GM21390 (cell line): ENCODE measurements at regions not wholly inside any gene's neighbourhood (a gene's known extent, or its start where the extent isn't known, plus 50 kb on each side); places are given as distances from the start of the nearest gene placed in this dataset.

Experiments
- ATAC-seq: cut with Tn5 transposase; IDR thresholded peaks from one replicate; pipeline ENCODE4 v1.9.1; 2021; ENCODE audit not compliant: unreplicated experiment

DNA sequence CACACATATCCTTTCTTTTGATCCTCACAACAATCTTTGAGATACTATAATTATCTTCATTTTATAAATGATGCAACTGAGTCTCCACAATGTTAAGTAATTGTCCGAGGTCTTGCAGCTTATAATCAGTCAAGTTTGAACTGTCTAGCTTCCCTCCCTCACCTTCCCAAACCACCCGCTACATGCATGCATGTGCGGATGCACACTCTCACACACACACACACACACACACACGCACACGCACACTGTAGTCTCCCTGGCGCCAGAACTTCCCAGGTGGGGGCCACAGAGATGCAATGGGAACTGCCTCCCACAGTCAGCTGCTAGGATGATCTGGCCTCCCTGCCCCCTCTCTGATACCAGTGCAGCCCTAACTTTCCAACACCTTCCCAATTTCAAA is 501.3 kb downstream of the BUD13 start:
- no peak for ATAC-seq

DNA sequence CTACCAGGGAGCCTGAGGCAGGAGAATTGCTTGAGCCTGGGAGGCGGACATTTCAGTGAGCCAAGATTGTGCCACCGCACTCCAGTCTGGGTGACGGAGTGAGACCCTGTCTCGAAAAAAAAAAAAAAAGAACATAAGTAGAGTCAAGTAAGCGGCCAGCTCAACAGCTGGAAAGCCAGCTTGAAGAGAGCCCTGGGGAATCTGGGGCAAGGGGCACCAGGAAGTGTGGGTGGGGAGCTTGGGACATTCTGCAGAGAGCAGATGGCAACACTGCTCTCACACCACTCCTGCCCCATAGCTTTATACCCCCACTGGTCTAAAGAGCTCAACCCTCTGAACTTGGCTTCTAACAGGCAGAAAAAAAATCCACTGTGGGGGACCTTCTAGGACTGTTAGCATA is 505.6 kb downstream of the BUD13 start:
- ATAC-seq = no peak

DNA sequence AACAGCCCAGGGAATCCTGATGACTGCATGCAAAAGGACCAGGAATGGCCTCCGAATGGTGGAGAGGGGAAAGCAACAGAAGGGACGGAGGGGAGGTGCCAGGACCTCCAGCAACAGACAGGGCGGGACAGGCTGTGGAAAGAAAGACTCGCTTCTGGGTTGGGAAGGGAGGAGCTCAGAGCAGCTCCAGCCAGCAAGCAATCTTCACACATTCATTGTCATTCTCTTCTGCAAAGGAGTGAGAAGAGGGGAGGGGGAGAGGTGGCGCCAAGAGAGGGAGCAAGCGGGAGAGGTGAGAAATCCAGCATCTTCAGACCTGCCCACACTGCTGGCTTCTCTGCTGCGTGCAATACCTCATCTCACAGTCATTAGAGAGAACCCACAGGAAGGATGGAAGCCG is 509.0 kb downstream of the BUD13 start:
- no peak for ATAC-seq

DNA sequence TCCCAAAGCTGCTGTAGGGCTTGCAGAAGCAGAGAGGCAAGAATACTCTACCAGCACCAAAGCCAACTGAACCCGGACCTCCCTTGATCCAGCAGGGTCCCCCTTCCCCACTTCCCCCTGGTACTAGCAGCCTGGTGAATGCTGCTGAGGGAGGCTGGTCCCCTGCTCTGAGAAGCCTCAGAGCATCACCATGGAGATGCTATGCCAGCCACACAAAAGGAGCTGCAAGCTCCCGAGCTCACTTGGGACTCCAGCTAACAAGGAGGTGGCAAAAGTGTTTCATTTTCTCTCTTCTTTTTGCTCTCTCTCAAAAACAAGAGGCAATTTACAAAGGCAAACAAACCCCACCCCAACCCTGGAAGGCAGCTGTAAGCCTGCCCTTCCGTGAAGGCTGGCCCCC is 509.8 kb downstream of the BUD13 start:
- no peak for ATAC-seq

DNA sequence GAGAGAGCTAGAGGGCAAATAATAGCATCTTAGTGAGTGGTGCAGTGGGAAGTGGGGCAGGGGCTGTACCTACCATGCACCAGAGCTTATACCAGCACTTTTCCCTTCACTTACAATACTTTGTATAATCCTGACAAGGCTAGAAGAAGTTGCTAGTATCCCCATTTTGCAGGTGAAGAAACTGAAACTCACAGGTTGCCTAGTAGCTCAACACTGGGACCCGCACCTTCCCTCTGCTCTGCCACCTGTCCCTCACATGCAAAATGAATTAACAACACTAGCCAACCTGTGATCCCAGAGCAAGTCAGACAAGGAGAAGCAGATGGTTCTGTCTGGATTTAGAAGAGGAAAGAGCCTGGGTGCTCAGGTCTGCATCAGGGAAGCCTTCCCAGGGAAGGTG is 510.4 kb downstream of the BUD13 start:
- no peak for ATAC-seq

DNA sequence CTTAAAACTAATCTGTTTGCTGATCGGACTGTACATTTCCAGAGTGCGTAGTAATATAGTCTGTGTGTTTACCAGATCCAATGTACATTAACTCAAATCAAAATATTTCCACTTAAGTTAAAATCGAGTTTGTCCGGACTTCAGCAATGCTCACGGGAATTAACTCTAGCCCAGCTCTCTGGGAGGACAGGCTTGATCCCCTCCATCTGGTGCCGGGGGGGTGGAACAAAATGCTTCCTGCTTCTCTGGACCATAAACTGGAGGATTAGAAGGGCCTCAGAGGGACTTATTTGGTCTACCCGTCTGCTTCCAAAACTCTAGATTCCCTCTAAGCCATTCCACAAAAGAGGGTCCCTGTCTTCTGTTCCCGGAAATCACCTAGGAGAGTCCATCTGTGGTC is 511.2 kb downstream of the BUD13 start:
- no peak for ATAC-seq

DNA sequence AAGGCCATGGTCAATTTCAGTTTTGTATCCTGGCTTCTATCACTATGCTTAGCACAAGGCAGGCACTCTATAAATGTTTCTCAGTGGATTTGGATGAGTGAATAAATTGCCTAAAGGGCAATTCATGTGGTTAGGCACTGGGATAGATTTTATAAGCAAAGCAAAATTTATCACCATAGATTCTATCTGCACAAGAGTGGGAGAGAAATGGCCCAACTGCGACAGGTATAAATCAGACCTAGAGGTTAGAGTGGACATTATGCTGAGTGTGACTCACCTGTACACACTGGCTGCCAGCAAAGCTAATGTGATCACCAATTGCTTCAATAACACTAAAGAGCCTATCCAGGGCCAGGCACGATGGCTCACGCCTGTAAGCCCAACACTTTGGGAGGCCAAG is 514.0 kb downstream of the BUD13 start:
- ATAC-seq = no peak

DNA sequence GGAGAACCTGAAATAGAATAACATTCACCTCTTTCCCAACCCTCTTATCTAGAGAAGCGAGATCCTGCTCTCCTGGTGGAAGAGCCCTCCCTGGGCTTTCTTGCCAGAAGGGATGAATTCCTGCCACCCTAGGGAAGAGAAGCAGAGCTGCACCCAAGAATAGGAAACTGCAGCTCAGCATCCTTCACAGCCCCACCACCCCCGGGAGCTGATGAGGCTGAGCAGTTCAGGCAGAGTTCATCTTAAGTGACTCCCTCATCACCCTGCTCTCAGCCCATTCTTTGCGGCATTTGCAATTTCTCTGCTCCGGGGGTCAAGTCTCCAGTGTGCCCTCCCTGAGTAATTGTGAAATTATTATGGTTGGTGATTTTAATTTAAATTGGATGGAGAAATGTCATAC is 514.9 kb downstream of the BUD13 start:
- no peak for ATAC-seq

DNA sequence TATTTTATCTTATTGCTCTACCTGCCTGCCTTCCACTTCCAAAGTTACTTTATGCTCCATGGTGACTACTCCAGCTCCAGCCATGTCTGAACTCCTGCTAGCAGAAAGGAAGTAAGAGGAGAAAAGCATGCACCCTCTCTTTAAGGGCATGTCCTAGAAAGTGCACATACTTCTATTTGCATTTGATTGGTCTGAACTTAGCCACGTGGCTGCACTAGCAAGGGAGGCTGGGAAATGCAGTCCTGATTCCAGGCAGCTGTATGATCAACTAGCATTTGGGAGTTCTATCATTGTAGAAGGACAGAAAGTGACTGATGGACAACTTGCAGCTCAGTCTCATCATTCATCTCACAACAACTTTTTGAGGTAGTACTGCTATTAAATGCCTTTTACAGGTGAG is 515.7 kb downstream of the BUD13 start:
- ATAC-seq = peak; percentile 66

DNA sequence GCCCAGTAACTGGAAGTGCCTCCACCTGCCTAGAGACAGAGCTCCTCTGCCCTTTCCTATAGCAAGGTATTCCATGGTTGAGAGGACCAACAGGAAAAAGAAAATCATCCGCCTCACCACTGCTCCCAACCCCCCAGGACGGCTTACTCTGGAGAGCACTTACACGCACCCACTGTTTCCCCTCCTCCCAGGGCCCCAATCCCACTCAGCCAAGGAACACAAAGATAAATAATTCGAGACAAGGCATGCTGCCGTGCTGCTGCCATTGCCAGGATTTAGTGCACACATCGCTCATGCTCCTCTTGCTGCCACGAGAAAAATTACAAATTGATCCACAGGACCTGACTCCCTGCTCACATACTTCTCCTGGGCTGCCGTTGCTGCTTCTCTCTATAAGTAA is 516.6 kb downstream of the BUD13 start:
- ATAC-seq = no peak

DNA sequence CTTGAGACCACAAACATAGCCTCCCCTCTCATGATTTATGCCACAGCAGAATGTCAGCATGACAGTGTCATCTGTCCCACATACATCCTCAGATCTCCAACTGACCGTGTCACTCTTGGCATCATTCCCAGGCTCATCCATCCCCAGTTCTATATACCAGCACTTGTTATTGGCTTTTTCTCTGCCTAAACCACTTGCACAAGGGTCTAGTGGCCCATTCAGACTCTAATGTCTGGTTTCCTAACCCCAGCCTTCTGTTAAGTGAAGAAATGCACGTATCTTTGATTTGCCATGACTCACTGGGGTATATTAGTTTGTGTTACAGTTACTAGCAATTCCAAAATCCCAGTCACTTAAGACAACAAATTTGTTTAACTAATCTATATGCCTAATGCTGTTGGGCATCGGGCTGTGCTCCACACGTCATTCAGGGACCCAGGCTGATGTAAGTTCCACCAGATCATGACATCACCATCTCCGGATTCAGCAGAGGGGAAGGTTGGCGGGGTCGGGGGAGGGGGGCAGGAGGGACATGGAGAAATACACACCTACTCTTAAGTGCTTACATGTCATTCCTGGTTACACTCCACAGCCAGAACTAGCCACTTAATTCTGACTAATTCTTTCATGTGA is 517.4 kb downstream of the BUD13 start:
- ATAC-seq = no peak

DNA sequence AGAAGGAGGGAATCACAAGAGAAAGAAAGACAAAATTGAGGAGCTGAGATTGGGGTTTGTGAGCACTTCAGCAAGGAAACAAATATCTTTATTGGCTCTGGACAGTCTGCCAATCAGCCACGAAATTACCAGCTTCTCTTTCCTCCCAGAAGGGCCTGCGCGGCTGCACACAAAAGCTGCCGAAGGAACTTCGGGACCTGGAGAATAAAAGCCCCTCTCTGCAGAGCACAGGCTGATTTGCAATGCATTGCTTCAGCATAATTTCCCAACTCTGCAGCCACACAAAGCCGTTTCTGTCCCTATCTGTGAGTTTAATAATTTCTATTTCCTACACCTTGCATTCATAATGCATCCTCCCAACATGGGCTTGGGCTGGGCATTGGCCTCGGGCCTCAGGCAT is 522.6 kb downstream of the BUD13 start:
- no peak for ATAC-seq

DNA sequence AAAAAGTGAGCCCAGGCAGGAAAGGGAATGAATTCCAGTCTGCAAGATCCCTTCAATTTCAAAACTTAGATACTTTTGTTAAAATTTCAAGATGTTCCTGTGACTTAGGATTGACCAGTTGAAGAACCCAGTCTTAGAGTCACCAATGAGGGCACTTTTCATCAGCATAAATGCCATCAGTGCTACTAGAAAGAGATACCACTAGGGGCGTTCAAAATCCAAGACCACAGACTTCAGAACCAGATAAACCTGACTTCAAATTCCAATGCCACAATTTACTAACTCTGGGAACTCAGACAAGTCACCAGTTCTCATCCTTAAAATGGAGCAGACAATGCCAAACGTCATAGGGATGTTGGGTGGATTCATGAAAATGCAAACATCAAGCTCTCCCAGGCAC is 523.2 kb downstream of the BUD13 start:
- ATAC-seq = no peak

DNA sequence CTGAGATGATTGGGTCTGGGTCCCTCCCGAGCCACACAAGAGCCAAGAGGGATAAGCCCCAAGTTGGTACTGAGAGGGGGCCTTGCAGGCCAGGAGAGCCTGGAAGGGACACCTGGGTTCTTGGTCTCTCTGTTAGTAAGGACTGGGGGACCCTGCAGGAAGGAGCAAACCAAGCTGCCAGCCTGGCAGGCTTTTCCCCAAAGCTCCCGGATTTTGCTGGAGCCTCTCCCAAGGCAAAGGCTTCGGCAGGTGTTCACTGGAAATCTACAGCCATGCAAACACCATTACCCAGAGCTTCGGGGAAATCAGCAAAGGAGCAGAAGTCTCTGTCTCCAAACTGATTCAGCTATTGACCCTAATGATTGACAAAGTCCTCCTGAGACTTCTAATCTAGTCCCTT is 527.9 kb downstream of the BUD13 start:
- no peak for ATAC-seq

DNA sequence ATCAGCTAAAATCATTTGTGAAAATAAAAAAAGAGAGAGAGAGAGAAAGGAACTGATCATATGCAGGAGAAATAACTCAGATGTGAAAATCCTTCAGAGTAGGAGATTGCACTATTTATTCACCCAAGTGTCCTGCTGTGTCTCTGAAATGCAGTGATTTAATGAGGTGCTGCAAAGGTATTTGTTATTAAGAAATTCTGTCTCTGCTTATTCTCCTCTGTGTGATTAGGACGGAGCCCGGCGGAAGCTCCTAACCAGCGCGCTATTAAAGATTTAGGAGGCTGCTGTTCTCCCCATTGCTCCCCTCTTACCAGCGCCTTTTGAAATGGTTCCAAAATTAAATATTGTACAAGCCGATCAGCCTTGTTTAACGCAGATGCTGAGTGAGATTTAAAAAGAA is 528.3 kb downstream of the BUD13 start:
- ATAC-seq = no peak

DNA sequence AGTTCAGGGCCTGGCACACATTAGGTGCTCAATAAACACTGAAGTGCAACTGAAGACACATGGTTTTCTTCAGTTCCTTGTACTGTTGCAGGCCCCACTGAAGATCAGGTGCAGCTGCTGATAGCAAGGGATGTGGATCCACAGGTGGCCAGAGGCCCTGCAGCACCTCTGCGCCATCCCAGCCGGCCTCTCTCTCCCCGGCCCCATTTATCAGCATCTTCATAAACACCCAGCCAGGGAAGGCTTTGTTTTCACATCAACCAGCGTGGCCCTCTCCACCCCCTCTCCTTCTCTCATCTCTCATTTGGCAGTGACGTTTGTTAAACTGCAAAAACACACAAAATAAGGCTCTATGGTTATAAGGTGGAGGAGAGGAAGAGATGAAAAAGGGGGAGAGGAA is 528.8 kb downstream of the BUD13 start:
- ATAC-seq = no peak

DNA sequence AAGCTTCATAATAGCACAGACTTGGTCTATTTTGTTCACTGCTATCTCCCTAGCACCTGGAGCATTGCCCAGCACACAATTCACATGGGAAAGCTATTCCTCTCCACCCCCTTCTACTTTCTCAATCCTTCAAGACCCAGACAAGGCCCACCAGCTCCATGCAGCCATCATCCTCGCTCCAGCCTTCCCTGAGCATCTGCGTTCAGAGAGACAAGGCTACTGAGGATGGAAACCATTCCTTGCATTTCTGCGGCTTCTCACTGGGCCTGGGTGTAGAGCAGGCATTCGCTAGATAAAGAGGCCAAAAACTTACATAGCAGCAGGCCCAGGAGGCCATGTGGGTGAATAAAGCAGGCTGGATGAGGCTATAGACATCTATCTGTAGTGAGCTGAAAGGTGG is 530.8 kb downstream of the BUD13 start:
- no peak for ATAC-seq

DNA sequence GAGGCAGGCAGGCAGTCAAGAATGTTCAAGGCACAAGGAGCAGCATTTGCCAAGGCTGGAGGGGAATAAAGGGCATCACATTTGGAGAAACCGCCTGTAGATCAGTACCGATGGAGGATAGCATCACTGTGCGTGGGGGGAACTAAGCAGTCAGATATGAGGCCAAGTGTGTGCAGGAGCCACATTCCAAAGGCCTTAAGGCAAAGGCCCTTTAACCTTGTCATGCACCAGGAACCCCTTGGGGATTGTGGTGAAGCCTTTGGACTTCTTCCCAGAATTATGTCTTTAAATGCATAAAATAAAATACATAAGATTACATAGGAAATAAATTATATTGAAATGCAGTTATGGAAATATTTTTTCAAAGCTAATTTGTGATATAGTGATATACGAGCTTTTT is 532.1 kb downstream of the BUD13 start:
- no peak for ATAC-seq

DNA sequence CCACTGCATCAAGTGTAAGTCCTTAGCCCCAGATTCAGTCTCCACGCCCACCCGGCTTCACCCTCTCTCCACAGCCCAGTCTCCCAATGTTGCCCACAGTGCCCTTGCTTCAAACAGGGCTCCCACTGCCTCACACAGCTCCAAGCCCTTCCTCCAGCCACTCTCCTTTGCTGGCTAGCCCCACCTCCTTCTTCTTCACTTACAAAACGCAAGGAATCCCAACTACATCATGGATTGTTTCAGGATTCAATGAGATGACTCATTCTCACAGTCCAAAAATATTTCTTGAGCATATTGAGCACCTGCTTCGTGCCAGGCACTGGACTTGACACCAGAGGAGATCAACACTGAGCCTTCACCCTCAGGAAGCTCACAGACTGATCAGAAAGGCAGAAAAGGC is 533.5 kb downstream of the BUD13 start:
- ATAC-seq = no peak

DNA sequence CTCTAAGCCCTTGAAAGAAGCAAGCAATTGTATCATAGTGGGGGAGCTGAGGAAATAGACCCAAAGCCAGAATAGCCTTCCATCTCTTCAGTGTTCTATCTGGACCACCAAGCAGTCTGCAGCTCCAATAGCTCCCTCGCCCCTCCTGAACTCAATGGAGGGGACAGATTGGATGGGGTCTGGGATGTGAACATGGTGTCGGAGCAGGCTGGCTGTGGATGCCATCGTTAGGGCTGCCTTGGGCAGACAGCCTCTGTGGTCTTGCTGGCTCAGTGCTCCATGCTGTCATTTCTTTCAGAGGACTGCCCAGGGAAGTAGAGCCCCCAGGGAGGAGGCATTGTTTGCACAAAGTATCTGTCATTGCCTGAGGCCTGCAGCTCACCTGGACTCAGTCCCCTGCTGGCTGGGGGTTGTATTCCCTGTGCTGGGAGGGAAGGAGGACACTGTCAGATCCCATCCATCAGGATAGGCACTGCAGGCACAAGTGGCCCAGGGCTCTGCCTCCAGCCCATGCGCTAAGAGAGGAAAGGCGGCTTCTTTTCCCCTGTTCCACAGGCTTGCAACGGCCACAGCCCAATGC is 537.7 kb downstream of the BUD13 start:
- ATAC-seq = no peak

DNA sequence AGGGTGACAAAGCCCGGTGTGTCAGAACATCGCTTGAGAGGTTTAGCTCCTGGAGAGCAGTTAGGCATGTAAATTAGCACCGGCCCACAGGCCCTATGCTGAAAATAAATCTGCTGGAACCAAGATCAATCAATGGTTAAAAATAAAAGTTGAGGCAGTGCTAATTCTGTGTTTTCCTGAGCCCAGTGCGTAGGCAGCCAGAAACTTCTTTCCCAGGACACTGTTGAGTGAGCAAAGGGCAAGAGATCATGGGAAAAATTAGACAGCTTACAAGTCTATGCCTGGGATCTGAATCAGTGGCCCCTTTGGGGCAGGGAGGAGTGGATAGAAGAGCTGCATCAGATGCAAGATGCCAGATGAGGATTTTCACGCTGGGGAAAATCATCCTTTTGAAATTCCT is 539.2 kb downstream of the BUD13 start:
- no peak for ATAC-seq

DNA sequence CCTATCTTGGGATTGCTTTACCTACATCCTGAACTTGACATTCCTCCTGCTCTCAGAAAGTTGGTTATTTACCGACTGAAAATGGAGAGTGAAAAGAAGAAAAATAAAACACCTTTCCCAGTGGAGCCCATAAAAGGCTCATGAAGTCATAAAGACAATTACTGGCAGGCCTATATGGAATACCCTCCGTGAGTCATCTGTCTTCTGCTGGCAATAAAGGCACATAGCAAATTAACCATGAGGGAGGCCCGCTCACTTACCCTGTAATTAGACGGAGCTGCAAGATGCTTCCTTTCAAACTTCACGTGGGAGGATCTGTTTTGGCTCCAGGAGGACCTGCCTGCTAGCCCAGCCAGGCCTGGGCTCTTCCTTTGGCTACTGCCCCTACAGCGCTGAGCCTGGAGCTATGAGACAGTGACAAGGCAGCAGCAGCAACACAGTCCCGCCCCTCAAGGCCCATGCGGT is 540.4 kb downstream of the BUD13 start:
- ATAC-seq = no peak

DNA sequence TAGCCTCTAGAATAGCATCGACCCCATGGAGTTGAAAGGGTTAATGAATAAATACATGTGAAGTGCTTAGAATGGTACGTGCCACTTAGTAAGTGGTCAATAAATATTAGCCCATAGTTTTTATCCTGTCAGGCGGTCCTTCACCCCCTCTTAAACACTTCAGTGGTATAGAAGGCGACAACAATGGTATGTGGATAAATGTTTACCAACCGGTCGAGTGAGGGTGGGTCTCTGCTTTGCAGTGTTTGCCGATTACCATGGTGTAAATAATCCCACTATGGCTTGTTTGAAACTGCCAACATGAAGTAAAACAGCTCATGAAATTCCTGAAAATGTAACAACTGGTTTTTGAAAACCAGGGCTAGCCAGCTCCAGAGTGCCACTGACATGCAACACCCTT is 541.2 kb downstream of the BUD13 start:
- ATAC-seq = no peak
